Umbilical cord (tissue), 1 donor: ENCODE measurements at regions not wholly inside any gene's neighbourhood (a gene's known extent, or its start where the extent isn't known, plus 50 kb on each side); places are given as distances from the start of the nearest gene placed in this dataset.

Source experiments
- DNase-seq: peaks from one replicate; pipeline ENCODE4 v3.0.0-alpha.2; 2015; ENCODE audit warnings: low spot score

DNA sequence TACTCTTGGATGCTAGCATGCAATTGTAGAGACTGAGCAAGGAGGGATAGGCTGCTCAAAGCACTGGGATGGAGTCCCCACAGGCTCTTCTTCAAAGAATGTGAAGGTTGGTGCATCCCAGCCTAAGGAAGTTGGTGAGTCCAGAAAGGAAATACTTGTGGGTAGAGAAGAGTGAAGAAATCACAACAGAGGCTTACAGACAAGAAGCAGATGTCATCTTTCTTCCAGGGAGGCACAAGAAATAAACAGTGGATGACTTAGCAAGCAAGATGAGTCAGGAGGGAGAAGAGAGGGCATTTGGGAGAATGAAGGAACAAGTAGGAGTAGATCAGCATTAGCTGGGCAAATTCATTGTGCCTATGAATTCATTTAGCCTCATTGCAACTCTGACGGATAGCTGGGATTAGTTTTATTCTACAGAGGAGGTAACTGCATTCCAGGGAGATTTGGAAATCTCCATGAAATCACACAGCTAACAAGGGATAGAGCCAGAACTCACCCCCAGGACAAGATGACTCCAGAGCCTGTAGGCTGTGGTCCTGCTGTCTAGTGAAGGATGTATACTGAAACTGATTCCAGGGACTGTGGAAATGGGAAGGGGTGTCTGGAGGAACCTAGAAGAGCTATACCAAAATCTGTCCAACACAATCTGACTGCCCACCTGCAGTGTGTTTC, 125.8 kb upstream of the SPTLC3 start:
- DNase-seq: peak; percentile 42

DNA sequence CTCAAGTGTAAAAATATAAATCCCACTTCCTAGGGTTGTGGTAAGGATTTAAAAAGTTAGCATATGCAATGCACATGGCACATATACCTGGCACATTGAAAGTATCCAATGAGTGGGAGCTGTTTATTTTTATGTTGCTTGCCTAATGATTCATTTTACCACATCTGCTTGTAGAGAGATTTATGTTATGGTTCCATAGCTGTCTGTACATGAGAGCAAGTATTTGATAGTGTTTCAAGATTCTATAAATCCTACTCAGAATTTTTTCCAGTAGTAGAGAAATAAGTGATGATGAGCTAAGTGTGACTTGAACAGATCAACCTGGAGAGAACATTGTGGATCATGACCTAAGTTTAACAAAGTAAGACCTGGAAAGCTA, 125.3 kb upstream of the SPTLC3 start:
- no peak for DNase-seq

DNA sequence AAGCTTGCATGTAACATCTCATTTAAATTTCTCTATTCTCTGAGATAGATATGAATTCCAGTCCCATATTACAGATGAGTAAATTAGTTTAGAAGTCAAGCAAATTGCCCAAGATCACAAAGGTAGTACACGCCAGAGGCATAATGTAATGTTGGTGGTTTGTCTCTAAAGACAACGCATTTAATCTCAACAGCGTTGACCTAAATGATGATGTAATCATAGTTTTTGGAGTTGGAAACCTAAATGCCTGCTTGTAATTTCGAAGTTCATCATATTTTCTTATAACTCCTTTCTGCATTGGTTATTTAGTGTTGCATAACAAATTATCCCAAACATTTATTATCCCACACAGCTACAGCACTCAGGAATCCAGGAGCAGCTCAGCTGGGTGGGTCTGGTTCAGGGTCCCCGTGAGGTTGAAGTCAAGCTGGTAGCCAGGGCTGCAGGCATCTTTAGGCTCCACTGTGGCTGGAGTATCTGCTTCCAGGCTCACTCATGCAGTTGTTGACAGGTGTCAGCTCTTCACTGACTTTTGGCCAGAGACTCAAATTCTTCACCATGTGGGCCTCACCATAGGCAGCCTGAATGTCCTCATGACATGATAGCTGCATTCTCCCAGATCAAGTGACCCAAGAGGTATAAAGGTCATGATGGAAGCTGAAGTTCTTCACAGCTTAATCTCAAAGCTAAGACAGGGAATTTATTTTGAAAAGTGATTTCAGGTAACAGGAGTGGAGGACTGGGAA, 122.0 kb upstream of the SPTLC3 start:
- no peak for DNase-seq

DNA sequence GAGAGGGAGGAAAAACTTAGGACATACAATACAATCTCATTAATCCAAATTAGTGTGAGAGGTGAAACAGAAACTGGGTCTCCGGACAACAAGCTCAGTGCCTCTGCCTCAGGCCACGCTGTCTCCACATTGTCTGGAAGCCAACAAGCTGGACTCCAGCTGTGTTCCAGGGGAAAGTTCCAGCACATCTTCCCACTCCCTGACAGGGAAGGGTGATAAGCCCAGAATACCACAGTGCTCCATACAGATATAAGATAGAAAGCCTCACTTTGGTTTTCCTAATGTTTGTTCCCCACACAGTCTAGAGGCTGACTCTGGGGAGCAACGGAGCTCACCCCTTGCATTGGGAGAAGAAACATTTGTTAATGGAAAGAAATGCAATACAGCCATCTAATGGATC, 117.1 kb upstream of the SPTLC3 start:
- no peak for DNase-seq

DNA sequence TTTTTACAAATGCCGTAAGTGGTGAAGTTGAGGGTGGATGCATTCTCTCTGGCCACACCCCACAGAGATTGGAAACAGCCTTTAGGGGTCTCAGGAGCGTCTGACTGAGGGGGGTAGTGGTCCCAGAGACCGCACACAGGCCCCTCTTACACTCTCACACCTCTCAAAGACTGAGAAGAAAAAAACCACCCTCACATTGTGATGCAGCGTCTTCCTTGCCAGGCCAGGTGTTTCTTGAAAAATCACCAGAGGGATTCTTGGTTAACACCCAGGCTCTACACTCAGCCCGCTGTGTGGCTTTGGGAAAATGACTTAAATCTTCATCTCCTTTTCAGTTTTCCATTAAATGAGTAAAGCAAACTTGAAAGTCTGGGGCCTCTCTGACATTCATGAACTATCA, 115.8 kb upstream of the SPTLC3 start:
- DNase-seq: no peak

DNA sequence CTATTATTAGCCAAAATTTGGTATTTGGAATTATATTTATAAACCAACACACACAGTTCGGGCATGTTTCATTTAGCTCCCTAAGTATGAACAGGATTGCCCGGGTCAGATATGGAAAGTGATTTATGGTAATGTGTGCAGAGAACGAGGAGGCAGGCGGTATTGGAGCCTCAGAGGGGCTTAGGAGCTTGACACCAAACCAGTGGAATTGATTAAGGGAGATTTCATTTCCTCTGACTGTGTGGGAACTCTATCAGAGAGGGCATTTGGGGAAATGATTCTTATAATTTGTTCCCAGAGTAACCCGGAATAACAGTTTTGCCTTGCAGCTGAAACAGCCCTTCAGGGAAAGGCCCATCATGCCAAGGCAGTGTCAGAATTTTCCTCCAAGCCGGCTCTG, 115.1 kb upstream of the SPTLC3 start:
- DNase-seq: no peak

DNA sequence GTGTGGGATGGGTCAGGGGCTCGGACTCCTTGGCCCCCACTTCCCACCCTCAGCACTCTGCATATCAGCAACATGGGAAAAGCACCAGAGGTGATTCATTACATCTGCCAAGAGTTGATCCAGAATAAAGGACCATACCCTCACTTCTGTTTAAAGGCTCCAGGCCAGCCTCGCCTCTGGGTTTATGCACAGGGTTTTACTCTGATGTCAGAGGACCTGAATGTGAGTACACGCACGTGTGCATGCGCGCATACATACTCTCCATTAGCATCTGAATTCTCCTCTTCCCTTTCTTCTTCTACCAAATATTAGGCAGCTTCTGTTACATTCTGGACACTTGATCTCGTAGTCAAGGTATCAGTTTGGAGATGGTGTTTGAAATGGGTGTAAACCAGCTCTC, 114.7 kb upstream of the SPTLC3 start:
- DNase-seq: no peak

DNA sequence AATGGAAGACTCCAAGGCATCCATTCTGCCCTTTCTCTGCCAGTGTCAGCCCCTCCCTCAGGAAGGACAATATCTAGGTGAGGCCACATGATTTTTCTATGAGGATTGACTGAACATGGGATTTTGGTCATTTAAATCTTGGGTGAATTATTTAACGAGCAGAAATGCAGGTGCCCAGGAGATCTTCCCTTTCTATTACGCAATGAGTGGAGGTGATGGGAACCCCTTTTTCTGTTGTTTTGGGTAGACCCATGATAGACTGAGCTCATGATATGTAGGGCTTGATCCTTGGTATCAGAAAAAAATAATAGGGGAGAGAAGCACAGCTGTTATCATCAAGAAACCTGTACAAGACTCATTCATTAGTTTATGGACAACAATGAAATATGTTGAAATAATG, 112.6 kb upstream of the SPTLC3 start:
- DNase-seq: no peak

DNA sequence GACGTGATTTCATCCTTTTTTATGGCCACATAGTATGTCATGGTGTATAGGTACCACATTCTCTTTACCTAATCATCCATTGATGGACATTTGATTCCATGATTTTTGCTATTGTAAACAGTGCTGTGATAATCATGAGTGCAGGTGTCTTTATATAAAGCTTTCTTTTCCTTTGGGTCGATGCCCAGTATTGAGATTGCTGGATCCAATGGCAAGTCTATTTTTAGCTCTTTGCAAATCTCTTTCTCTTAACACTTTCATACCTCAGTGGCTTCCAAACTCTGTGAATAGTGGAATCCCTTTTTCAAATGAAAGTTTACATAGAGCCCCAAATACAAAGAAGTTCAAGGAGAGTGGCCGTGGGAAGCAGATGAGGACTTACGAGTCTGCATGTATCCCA, 105.8 kb upstream of the SPTLC3 start:
- no peak for DNase-seq

DNA sequence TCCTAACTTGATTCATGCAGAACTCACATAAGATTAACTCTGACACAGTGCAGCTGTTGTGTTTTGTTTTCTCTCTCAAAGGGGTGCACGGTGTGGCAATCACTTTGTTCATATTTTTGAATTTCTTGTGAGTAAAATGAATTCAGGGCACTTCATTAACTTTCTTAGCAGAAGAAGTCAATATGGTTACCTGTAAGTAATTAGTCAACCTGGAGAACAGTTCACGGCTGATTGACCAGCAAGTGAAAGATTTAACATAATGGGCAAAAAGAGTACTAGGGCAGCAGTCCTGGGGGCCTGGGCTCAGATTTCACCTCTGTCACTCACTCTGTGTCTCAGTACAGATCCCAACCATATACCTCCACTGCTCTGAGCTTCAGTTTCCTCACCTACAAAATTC, 102.4 kb upstream of the SPTLC3 start:
- peak; percentile 50 for DNase-seq

DNA sequence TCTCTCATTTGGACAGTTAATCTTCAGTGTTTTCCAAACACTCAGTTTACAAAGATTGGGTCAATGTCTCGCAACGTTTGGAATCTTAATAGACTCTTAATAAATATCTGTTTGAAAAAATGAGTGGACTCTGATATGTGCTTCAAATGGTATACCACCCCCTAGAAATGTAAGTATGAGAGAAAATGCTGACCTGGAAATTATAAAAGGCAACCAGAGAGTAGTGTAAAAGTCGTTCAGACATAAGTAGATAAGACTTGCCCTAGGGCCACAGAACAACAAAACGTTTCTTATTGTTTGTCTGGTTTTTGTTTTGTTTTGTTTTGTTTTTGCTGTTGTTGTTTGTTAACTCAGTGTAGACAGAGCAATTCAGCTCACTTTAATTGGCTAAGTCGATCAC, 97.4 kb upstream of the SPTLC3 start:
- DNase-seq: no peak

DNA sequence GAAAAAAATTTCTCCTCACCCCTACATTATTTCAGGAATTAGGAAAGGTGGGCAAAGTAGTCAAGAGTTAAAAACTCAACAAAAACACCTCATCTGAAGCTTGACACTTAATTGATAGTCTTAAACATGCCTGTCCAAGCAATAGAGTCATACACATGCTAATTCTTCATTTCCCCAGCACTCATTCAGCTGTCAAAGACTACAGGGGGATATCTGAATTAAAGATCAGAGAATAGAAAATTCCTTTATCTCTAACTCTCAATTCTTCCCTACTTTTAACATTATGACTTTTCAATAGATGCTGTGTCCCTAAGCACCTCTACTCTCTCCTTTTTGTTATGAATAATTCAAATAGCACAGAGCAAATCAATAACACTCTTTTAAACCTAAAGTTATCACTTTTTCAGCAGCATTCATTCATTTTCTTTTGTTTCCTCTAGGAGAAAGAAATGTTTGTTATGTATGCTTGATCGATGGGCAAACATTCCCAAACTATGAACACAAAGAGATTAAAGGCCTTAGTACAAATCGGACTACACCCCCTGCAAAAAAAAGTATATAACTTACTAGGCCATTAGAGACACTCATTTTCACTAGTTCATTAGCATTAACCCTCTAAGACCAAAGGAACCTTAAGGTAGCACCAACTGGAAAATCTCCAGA, 94.9 kb upstream of the SPTLC3 start:
- no peak for DNase-seq

DNA sequence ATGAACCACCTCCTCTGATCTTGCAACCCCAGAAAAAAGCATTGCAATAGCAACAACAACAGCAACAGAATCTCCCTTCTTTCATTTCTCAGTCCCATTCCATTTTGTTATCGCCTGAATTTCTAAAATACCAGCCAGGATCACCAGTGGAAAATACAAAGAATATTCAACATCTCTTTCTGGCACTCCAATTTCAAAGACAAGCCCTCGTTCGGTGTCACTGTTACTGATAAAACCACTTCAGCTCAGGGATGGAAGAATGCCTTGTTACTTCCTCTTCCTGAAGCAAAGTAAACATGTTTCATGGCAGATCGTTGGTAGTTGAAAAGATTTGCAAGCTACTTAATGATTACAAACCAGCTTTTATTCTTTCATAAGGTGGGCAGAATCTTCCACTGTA, 94.0 kb upstream of the SPTLC3 start:
- no peak for DNase-seq

DNA sequence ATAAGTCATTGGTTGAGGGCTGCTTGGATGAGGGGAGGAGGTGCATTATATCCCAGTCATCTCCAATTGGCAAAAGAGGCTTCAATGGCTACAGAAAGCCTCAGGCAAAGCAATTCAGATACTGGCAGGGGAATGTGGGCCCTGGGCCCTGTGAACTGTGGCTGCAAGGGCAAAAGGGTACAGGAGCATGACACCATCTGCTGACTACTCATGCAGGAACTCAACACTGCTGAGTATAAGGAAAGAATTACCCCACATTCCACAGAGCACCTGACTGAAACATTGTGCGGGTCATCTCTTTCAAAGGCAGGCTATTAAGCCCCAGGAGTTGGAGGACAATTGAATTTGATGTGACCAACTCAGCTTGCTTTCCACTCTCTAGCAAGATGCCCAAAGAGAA, 92.1 kb upstream of the SPTLC3 start:
- no peak for DNase-seq

DNA sequence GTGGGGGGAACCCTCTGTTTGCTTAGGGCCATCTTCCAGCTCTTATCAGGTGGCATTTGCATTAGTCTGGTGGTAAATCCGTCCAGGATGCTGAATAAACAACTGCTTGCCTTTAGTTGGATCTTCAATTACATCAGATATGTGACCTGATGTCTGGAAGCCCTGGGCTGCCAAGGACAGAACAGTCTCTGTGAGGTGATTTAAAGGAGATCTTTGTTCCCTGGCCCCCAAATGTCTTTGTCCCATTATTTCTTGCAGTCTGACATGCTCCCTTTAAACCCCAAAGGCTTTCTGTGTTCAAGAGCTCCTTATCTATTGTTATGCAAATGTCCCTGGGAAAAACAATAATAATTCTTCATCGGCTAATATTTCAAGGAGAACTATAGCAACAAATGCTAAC, 84.6 kb upstream of the SPTLC3 start:
- DNase-seq: no peak

DNA sequence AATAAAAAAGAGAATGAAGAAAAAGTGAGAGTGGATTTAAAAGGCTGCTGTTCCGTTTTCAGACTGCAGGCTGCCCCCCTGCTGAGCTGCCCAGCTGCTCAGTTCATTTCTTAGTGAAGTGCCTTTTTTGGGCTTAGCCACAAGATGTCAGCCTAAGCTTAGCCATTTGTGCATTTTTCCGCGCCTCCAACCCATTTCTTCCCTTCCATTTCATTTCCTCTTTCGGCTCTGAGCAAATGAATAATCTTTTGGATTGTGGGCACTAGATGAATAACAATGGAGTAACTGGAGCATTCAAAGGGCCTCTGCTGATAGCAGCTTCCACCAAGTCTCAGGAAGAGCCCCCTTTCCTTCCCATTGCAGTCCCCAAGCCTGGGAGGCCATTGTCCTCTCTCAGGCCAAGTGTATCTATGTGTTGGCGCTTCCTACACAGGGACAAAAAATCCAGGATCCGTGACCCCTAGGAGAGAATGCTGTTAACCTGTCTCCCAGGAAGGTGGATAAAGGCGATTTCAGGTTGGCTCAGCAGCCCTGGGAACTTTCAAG, 83.5 kb upstream of the SPTLC3 start:
- DNase-seq: peak; percentile 85

DNA sequence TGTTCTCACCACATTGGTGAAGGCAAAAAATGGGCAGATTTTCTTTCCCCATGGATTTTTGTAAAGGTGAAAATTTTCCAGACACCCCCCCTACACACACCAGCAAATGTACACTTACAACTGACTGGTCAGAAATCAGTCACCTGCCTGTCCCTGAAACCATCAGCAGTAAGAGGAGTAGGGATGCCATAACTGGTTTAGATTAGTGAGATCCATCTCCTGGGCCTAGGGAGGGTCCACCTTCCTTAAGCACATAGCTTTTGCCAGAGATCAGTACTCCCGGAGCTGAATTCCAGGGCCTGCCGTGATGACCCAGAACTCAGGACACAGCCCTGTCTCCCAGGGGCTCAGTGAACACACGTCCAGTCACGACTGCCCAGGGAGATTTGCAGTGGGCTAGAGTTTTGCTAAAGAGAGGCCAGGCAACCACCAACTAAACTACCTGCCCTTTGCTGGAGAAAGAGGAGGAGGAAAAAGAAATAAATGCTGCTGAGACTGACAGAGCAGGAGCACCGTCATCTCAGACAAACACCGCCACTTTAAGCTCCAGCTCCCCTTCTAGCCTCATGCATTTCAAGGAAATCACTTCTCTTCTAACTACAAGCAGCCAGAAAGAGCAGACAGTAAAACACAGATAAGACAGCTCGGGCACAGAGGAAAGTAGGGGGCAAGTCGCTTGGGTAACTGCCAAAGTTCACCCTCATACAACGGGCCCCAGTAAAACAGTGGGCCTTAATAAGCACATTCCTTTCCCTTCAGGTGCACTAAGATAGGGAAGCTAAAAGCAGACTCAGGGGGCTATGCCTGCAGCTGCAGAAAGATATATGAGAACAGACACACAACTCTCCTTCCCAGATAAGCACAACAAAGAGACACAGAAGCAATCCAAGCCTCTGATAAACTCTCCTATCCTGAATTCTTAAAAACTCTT, 82.6 kb upstream of the SPTLC3 start:
- peak; percentile 10 for DNase-seq

DNA sequence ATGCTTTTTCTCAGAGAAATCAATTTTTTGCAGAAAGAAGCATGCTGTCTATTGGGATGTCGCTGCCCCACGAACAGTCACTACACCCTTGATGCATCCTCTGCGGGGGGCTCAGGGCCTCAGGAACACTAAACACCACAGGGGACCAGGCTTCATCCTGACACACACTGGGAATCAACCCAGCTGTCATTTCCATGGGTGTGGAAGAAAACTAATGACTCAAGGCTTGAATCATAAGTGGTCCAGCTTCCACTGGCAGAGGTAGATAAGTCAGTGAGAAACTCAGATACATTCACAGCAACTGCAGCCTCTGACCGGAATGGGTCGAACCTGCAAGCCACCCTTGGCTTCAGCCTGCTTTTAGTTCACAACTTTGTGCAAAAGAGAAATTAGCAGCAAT, 81.3 kb upstream of the SPTLC3 start:
- no peak for DNase-seq

DNA sequence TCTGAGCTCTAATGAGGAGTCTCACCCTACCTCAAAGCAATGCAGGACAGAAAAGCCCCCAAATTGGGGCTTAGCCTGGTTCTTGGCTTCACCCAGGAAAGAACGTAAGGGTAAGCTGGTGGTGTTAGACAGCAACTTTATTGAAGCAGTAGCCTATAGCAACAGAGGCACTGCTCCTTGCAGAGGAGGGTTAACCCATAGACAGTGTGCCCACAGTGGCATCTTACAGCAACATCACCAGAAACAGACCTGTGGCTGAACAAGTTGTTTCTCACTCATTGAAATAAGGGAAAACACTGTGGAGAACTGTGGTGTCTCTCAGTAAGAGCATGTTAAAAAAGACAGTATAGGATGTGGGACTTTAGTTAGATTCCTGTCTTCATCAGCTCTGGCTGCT, 80.4 kb upstream of the SPTLC3 start:
- DNase-seq: no peak

DNA sequence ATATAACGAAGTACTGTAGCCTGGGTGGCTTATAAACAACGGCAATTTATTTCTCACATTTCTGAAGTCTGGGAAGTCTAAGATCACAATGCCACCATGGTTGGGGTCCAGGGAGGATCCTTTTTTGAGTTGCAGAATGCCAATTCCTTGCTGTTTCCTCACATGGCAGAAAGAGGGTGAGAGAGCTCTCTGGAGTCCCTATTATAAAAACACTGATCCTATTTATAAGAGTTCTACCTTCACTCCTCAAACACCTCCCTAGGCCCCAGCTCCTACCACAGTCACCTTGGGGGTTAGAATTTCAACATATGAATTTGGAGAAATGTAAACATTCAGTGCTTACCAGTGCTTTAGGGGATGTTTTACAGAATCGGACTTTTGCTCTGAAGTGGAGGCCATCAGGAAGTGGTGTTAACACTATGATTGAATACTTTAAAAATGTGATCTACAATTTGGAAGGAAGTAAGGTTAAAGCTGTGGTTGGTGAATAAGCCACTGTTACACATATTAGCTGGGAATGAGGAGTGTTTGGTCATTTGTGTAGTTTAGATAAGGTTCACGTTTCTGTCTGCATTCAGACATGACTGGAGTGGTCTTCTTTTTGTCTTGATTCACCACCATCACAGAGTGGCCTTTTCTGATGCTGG, 79.9 kb upstream of the SPTLC3 start:
- no peak for DNase-seq

DNA sequence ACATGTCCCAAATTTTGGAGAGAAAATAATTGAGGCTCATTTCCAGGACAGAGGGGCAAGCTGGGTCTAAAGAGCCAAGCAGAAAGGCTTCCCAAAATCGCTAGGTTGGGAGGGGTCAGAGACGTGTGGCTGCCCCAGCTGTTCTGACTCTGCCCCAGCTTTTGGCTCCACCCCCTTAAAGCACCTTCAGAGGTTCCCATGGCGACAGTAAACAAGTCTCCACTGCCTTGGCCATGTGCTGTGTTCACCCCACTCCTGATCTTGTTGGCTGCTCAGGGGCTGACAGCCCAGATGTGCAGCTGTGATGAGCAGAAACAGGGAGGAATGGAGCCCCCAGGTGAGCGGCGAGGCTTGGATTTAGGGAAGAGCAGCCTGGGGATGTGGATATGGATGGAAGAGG, 72.8 kb upstream of the SPTLC3 start:
- DNase-seq: no peak
